Keratinocyte (primary cell): ENCODE measurements at regions not wholly inside any gene's neighbourhood (a gene's known extent, or its start where the extent isn't known, plus 50 kb on each side); places are given as distances from the start of the nearest gene placed in this dataset.

Experiments
- EZH2 ChIP-seq: IDR thresholded peaks from one replicate; pipeline ENCODE4 v1.6.1; 2012; ENCODE audit warnings: inconsistent platforms, mild to moderate bottlenecking, low read length, moderate library complexity
- TF ChIP-seq, protein P1 (sequence below), 3 experiments: IDR thresholded peaks in 1 of 3; conservative IDR thresholded peaks in 1 of 3; optimal IDR thresholded peaks in 1 of 3; 2 replicates in 2 of 3; 3 replicates in 1 of 3; pipeline versions ENCODE3 to v1.5.1; 2011; ENCODE audit warnings: low read length in 3 of 3, mild to moderate bottlenecking in 3 of 3, moderate library complexity in 2 of 3, control low read depth in 1 of 3, inconsistent platforms in 1 of 3; ENCODE audit not compliant: insufficient read depth in 2 of 3; ENCODE audit errors: extremely low read depth in 1 of 3

- TF ChIP-seq, protein P1, sequence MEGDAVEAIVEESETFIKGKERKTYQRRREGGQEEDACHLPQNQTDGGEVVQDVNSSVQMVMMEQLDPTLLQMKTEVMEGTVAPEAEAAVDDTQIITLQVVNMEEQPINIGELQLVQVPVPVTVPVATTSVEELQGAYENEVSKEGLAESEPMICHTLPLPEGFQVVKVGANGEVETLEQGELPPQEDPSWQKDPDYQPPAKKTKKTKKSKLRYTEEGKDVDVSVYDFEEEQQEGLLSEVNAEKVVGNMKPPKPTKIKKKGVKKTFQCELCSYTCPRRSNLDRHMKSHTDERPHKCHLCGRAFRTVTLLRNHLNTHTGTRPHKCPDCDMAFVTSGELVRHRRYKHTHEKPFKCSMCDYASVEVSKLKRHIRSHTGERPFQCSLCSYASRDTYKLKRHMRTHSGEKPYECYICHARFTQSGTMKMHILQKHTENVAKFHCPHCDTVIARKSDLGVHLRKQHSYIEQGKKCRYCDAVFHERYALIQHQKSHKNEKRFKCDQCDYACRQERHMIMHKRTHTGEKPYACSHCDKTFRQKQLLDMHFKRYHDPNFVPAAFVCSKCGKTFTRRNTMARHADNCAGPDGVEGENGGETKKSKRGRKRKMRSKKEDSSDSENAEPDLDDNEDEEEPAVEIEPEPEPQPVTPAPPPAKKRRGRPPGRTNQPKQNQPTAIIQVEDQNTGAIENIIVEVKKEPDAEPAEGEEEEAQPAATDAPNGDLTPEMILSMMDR (optimal IDR thresholded peaks at IDR 0.05 in 1 of 3, IDR thresholded peaks at IDR 0.05 in 1 of 3, conservative IDR thresholded peaks at IDR 0.05 in 1 of 3; ENCODE audit: extremely low read depth in 1 of 3, insufficient read depth in 2 of 3, low read length in 3 of 3), result no peak
- TF ChIP-seq EZH2, result no peak
Measured at GRCh38 chr6:139475646-139476045, 101.2 kb upstream of the CITED2 start.
